ENCODE measurements at regions not wholly inside any gene's neighbourhood (a gene's known extent, or its start where the extent isn't known, plus 50 kb on each side); places are given as distances from the start of the nearest gene placed in this dataset.
A peak's percentile ranks its signal among the peaks of the same experiment; 100 is the strongest.
"Not testable (repeated sequence)": the region's sequence is repeated elsewhere in the genome, so short reads cannot be mapped to it uniquely, and the experiment has no call there.

DNA sequence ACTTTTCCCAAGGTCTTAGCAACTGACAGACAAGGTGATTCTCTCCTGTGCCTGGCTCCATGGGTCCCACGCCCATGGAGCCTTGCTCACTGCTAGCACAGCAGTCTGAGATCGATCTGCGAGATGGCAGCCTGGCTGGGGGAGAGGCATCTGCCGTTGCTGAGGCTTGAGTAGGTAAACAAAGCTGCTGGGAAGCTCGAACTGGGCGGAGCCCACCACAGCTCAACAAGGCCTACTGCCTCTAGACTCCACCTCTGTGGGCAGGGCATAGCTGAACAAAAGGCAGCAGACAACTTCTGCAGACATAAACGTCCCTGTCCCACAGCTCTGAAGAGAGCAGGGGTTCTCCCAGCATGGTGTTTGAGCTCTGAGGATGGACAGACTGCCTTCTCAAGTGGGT, 224.9 kb upstream of the CNR1 start:
- not testable (repeated sequence) for H3K36me3 Mint-ChIP-seq; ATAC-seq; H3K9me3 Mint-ChIP-seq; H3K4me3 Mint-ChIP-seq; H3K27ac Mint-ChIP-seq; H3K4me1 Mint-ChIP-seq; DNase-seq (ENCODE audit: low spot score in 2 of 2)

DNA sequence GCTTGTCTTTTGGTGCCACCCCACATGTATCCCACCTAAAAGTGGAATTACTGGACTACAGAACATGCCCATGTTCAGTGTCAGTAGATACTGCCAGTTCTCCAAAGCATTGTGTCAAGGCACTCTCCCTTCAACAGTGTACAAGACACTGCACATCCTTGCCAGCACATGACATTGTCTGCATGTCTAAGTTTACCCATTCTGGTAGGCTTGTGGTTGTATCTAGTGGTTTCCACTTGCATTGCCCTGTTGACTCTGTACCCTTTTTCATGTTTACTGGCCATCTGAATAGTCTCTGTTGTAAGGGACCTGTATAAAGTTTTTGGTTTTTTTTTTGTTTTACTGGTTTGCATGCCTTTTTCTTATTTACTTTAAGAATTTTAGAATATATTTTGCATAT, 222.4 kb upstream of the CNR1 start:
- Mint-ChIP-seq H3K27ac (no peak overlapping the region), H3K4me1 (no peaks in the 10 kb centered on the region), H3K9me3 (peaks cover 2% of the 10 kb centered on the region), H3K4me3 (no peak overlapping the region), H3K36me3 (no peaks in the 10 kb centered on the region)
- DNase-seq (ENCODE audit: low spot score in 2 of 2) (no peak), ATAC-seq (no peak)

DNA sequence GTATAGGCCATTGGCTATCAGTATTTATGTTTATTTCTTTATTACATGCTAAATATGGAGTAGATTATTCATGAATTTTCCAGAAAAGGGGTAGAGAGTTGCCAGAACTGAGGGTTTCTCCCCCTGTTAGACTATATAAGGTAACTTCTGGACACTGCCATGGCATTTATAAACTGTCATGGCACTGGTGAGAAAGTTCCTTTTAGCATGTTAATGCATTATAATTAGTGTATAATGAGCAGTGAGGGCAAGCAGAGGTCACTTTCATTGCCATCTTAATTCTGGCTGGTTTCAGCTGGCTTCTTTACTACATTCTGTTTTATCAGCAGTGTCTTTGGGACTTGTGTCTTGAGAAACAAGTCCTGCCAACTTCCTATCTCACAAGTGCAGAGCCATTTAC, 220.0 kb upstream of the CNR1 start:
- no peaks in the 10 kb centered on the region for H3K4me1 Mint-ChIP-seq
- no peak for DNase-seq (ENCODE audit: low spot score in 2 of 2)
- H3K4me3 Mint-ChIP-seq, result no peak overlapping the region
- no peak for ATAC-seq
- no peaks in the 10 kb centered on the region for H3K36me3 Mint-ChIP-seq
- no peak overlapping the region for H3K27ac Mint-ChIP-seq
- no peaks in the 10 kb centered on the region for H3K9me3 Mint-ChIP-seq

DNA sequence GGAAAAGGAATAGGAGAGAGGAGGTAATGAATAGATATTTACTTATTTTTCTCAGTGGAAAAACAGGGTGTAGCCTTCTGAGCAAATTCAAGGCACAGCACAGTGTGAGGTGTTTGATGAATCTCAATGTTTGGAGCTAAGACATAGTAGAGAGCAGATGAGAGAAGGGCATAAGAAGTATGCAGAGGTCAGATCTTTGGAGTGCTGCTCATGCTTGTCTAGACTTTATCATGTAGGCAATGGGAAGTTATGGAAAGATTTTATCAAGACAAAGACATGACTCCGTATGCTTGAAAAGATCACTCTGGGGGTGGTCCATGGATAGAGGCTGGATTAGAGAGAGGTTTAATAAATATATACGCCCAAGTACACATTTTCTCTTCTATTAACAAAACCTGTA, 217.0 kb upstream of the CNR1 start:
- ATAC-seq (peak; percentile 11), DNase-seq (ENCODE audit: low spot score in 2 of 2) (no peak)
- Mint-ChIP-seq H3K4me1 (no peaks in the 10 kb centered on the region), H3K36me3 (no peaks in the 10 kb centered on the region), H3K9me3 (no peaks in the 10 kb centered on the region), H3K27ac (no peak overlapping the region), H3K4me3 (no peak overlapping the region)

DNA sequence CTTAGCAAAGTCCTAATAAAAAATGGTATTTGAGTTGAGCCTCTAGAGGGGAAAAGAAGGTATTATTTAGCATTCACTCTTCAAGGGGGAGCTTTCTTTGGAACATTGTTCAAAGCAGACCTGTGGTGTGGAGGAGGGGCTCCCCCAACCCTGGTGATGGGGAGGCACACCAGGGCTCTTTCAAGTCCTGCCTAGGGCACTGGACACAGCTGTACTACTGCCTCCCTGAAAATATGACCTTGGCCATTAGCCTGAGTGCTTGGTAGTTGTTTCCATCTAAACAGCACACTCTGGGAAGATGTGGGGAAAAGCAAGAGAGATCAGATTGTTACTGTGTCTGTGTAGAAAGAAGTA, 215.1 kb upstream of the CNR1 start:
- ATAC-seq (no peak), DNase-seq (ENCODE audit: low spot score in 2 of 2) (no peak)
- no peaks in the 10 kb centered on the region for H3K4me1 Mint-ChIP-seq
- H3K27ac Mint-ChIP-seq, result no peak overlapping the region
- no peak overlapping the region for H3K4me3 Mint-ChIP-seq
- no peaks in the 10 kb centered on the region for H3K36me3 Mint-ChIP-seq
- no peaks in the 10 kb centered on the region for H3K9me3 Mint-ChIP-seq

DNA sequence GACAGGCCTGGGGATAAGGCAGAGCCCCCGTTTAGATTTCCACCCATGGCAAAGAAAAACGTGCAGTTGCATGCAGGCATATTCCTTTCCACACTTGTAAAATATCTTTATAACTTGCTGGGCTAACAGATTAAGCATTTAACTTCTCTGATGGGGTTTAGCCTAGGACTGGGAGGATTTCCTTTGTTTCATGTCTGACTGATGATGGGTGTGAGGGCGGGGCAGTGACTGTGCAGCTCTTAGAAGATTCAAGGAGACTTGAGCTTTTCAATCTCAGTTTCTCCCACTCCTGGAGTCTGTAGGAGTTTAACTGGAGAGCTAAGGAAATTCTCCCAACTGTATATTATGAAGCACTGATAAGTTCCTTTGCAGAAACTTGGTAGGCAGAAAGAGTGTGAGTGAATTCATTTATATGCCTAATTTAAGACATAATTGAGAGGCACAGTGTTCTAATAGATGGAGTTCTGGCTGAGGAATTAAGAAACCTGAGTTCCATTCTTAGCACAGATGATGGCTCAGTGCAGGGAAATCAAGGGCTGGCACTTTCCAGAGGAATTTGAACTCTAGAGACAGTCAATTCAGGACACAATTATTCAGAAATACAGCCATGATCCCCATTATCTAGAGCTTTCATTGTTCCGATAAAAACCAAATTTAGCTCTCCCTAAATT, 214.6 kb upstream of the CNR1 start:
- no peak for ATAC-seq
- no peak overlapping the region for H3K4me3 Mint-ChIP-seq
- H3K36me3 Mint-ChIP-seq, result no peaks in the 10 kb centered on the region
- no peaks in the 10 kb centered on the region for H3K4me1 Mint-ChIP-seq
- H3K9me3 Mint-ChIP-seq, result no peaks in the 10 kb centered on the region
- H3K27ac Mint-ChIP-seq, result no peak overlapping the region
- DNase-seq (ENCODE audit: low spot score in 2 of 2), result no peak

DNA sequence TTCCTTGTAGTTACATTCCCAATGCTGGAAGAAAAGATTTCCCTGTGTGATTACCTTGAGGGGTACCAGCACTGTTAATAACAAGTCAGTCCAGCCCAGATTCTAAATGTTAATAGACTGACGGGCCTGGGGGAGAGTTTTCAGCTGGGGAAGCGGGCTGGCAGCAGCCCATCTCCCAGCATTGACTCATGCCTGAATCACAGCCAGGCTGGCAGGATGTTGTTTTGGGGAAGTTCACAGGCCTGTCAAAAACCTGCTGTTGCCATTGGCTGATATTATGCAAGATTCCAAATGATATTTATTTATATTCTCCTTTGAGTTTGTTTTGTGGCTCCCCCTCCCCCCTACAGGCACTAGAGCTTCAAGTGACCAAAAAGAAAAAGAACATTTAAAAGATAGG, 213.9 kb upstream of the CNR1 start:
- no peaks in the 10 kb centered on the region for H3K9me3 Mint-ChIP-seq
- no peak for DNase-seq (ENCODE audit: low spot score in 2 of 2)
- no peak overlapping the region for H3K27ac Mint-ChIP-seq
- no peaks in the 10 kb centered on the region for H3K4me1 Mint-ChIP-seq
- ATAC-seq, result no peak
- no peaks in the 10 kb centered on the region for H3K36me3 Mint-ChIP-seq
- no peak overlapping the region for H3K4me3 Mint-ChIP-seq

DNA sequence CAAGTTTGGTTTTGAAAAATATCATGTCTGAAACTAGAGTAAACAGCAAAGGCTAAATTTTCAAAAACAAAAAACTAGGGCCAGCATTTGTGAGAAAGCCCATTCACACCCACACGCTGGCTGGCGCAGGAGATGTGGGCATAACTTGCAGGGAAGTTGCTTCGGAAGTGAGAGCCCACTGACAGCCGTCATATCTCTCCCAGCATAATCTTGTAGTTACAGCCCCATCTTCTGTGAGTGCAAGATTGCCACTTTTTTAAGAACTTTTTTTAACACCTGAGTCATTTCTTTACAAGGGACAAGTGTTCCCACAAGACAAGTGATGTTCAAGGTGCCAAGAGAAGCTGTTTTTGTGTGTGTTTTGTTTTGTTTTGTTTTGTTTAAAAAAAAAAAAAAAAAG, 212.5 kb upstream of the CNR1 start:
- Mint-ChIP-seq H3K4me1 (no peaks in the 10 kb centered on the region), H3K36me3 (no peaks in the 10 kb centered on the region)
- ATAC-seq, result no peak

DNA sequence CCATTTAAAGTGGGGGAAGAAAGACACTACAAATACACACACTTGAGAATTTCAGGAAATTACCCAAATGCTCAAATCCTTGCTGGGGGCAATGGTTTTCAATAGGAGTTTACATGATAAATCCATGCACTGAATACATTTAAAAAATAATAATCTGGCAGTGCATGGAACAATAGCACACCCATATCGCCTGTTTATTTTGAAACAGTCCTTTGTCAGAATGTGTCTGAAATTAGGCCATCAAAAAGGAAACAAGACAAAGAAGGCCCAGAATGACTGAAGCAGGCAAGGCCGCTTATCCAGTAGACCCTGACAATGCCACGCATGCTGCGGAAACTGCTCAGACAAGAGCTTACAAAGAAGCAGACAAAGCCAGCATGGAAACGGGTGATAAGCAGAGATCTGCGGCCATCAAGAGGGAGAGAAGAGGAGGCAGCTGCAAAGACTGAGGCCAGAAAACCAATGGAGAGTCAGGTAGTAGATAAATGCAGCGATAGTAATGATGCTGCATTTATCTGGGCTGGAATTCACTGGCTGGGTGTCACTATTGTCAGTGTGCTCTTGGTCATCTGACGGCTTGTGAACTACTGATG, 211.9 kb upstream of the CNR1 start:
- no peaks in the 10 kb centered on the region for H3K36me3 Mint-ChIP-seq
- H3K9me3 Mint-ChIP-seq, result no peaks in the 10 kb centered on the region
- DNase-seq (ENCODE audit: low spot score in 2 of 2) (no peak), ATAC-seq (no peak)
- H3K27ac Mint-ChIP-seq, result no peak overlapping the region
- H3K4me3 Mint-ChIP-seq, result no peak overlapping the region
- no peaks in the 10 kb centered on the region for H3K4me1 Mint-ChIP-seq

More for the DNA sequence above, 212.5 kb upstream of the CNR1 start:
- Mint-ChIP-seq H3K27ac (no peak overlapping the region), H3K4me3 (no peak overlapping the region), H3K9me3 (no peaks in the 10 kb centered on the region)
- no peak for DNase-seq (ENCODE audit: low spot score in 2 of 2)

DNA sequence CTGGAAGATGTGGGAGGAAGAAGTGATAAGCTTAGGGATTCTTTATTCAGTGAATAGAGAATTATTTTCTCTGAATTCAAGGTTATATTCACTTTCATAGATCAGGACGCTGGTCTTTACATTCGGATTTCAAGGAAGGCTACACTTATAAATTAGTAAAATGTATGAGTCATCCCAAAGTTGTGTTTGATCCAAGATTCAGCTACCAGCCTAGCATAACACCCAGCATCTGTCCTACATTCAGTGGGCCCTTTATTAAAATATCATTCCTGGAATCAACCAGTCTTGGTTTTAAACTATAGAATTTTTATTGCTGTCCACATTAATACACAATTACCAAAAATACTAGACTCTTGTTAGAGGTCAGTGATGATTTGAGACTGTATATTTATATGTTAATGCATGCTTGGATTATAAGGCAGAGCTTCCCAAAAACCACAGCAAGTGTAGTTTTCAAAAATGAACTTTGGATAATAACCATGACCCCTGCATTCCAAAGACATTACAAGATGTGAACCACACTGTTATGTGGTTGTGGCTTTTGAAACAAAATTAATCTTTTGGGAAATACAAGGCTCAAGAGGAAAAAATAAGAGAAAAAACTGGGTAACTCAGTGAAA, 210.7 kb upstream of the CNR1 start:
- H3K9me3 Mint-ChIP-seq, result no peaks in the 10 kb centered on the region
- DNase-seq (ENCODE audit: low spot score in 2 of 2) (no peak), ATAC-seq (no peak)
- no peaks in the 10 kb centered on the region for H3K4me1 Mint-ChIP-seq
- no peak overlapping the region for H3K27ac Mint-ChIP-seq
- H3K4me3 Mint-ChIP-seq, result no peak overlapping the region
- no peaks in the 10 kb centered on the region for H3K36me3 Mint-ChIP-seq

DNA sequence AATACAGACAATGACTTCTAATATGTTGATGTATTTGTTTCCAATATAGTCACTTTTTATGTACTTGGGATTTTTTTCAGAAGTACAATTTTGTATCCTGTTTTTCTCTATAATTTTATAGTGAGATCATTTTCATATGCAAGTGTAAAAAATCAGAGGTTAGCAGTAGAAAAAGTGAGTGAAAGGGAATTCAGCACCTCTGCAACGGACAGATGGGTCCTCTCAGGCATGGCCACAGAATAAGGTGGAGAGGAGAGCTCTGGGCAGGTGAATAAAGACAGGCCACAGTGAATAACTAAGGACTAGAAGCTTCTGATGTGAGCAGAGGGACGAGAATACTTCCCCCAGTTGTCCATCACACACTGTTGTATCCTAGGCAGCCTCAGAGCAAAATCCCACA, 210.1 kb upstream of the CNR1 start:
- Mint-ChIP-seq H3K27ac (no peak overlapping the region), H3K36me3 (no peaks in the 10 kb centered on the region), H3K9me3 (no peaks in the 10 kb centered on the region), H3K4me3 (no peak overlapping the region), H3K4me1 (no peaks in the 10 kb centered on the region)
- ATAC-seq (no peak), DNase-seq (ENCODE audit: low spot score in 2 of 2) (no peak)

DNA sequence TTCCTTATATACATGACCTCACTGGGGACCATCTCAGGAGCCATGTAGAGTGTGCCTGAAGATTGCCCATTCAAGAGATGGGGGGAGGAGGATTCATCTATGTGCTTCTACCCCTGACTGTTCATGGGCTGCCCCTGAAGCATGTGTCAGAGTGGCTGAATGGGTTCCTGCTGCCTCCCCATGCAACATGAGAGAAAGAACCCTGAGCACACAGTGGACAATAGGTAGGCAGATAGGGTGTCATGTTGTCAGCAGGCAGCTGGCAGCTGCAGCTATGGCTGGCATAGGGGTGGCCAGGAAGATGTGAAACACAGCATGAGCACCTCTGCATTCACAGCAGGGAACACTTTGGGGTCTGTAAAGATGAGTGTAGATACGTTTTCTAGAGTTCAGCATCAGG, 208.4 kb upstream of the CNR1 start:
- Mint-ChIP-seq H3K9me3 (peaks cover 5% of the 10 kb centered on the region), H3K4me1 (no peaks in the 10 kb centered on the region), H3K27ac (no peak overlapping the region), H3K4me3 (no peak overlapping the region), H3K36me3 (no peaks in the 10 kb centered on the region)
- no peak for ATAC-seq
- no peak for DNase-seq (ENCODE audit: low spot score in 2 of 2)

DNA sequence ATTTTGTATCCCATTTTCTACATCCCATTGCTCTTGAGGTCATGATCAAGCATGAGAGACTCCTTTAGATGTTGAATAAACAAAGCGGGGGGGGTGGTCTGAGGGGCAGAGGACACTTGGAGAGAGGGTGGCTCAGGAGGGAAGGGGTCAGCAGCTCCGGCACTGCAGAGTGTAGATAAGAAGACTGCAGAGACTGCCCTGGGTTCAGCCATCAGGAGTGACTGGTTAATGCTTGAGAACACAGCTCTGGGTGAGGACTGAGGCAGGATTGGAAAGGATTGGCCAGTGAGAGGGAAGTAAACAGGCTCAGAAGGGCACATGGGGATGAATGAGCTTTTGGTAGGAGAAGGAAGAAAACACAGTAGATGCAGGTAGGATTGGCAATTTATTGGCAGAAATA, 205.3 kb upstream of the CNR1 start:
- ATAC-seq (no peak), DNase-seq (ENCODE audit: low spot score in 2 of 2) (no peak)
- H3K4me1 Mint-ChIP-seq, result no peaks in the 10 kb centered on the region
- no peak overlapping the region for H3K4me3 Mint-ChIP-seq
- H3K36me3 Mint-ChIP-seq, result no peaks in the 10 kb centered on the region
- H3K27ac Mint-ChIP-seq, result no peak overlapping the region
- H3K9me3 Mint-ChIP-seq, result peaks cover 7% of the 10 kb centered on the region

DNA sequence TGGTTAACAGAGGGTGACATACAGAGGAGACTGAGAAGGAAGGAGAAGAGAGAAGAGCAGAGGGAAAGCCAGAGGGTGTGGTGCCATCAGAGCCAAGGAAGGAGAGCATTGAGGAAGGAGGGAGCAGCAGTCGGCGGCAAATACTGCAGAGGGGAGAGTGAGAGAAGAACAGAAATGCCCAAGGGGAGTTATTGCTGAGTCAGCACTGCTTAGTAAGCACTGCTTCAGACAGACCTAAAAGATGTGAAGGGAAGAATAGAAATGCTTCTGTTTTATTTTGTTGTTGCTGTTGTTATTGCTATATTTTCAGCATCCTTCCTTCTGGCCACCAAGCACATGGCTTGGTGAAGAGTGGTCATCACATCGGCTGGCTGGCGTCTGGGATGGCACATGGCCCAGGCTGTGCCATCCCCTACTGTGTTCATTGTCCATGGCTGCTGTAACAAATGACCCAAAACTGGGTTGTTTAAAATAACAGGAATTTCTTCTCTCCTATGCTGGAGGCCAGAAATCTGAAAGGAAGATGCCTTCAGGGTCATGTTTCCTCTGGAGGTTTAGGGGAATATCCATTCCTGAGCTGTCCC, 204.1 kb upstream of the CNR1 start:
- ATAC-seq (no peak), DNase-seq (ENCODE audit: low spot score in 2 of 2) (no peak)
- Mint-ChIP-seq H3K4me3 (no peak overlapping the region), H3K9me3 (peaks cover 7% of the 10 kb centered on the region), H3K27ac (no peak overlapping the region), H3K4me1 (no peaks in the 10 kb centered on the region), H3K36me3 (no peaks in the 10 kb centered on the region)

DNA sequence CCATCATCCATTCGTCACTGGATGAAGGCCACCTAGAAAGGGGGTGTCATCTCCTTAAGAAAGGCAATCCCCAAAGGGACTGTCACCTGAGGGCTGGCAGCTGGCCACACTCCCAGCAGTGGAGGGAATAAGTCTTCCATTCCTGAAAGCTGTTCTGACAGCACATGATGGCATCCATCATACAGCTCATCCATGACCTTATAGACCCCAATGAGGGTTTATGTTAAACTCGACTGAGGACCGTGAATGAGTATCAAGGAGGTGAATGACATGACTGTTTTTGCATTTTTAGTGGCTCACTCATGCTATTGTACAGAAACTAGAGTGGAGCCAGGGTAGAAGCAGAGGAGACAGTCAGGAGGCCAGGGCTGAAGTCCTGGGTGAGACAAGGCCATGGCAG, 203.1 kb upstream of the CNR1 start:
- no peak overlapping the region for H3K27ac Mint-ChIP-seq
- peaks cover 7% of the 10 kb centered on the region for H3K9me3 Mint-ChIP-seq
- DNase-seq (ENCODE audit: low spot score in 2 of 2), result no peak
- no peaks in the 10 kb centered on the region for H3K36me3 Mint-ChIP-seq
- no peaks in the 10 kb centered on the region for H3K4me1 Mint-ChIP-seq
- no peak overlapping the region for H3K4me3 Mint-ChIP-seq
- no peak for ATAC-seq

DNA sequence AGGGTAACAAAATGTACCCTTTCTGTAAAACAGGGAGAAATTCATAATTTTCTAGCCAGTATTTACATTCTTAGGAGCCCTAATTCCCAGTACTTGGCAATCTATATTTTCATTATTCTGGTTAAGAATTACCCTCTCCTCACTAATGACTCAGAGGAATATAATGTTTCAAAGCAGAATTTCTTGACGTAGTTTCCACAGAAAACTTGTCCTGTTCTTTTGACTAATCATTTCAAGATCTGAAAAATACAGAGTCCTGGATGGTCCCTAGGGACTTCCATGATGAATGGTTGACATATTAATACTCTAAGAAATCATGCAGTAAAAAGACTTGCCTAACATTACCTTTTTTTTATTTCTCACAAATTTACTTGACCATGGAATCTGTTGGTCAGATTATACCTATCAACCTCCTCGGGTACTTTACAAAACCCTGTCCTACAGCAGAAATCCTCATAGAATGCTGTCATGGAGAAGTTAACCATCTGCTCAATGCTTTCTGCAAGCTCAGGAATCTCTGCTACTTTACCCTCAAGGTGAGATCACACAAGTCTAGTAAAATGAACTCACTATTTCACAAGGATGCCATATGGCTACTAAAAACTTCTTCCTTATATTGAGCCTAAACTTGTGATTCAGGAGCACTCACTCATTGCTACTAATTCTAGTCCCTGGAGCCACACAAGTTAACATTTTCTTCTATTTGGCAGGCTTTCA, 202.1 kb upstream of the CNR1 start:
- H3K4me3 Mint-ChIP-seq, result no peak overlapping the region
- DNase-seq (ENCODE audit: low spot score in 2 of 2), result no peak
- H3K27ac Mint-ChIP-seq, result no peak overlapping the region
- no peak for ATAC-seq
- no peaks in the 10 kb centered on the region for H3K4me1 Mint-ChIP-seq
- peaks cover 7% of the 10 kb centered on the region for H3K9me3 Mint-ChIP-seq
- H3K36me3 Mint-ChIP-seq, result no peaks in the 10 kb centered on the region
